Activated CD8-positive, alpha-beta memory T cell treated with anti-CD3 and anti-CD28 coated beads, Interleukin-2, amount 50 U/mL, for 4 hours (primary cell): ENCODE measurements at regions not wholly inside any gene's neighbourhood (a gene's known extent, or its start where the extent isn't known, plus 50 kb on each side); places are given as distances from the start of the nearest gene placed in this dataset.
"Not testable (repeated sequence)": the region's sequence is repeated elsewhere in the genome, so short reads cannot be mapped to it uniquely, and the experiment has no call there.

Source experiments
- DNase-seq: peaks from one replicate; pipeline ENCODE4 v3.0.0-alpha.2; 2020

- DNase-seq, result no peak
Observed at GRCh38 chr1:234769986-234770795, 160.2 kb upstream of the IRF2BP2 start.

GRCh38 chr1:234769284-234769985, 159.5 kb upstream of the IRF2BP2 start:
- no peak for DNase-seq

GRCh38 chr1:234768569-234769283, 158.7 kb upstream of the IRF2BP2 start:
- DNase-seq, result peak; percentile 76

GRCh38 chr1:234768171-234768568, 158.2 kb upstream of the IRF2BP2 start:
- no peak for DNase-seq

- DNase-seq, result no peak
Observed at GRCh38 chr1:234765672-234766071, 155.7 kb upstream of the IRF2BP2 start.

- no peak for DNase-seq
Observed at GRCh38 chr1:234765181-234765580, 155.2 kb upstream of the IRF2BP2 start.

- no peak for DNase-seq
Observed at GRCh38 chr1:234763910-234764309, 153.9 kb upstream of the IRF2BP2 start.

- no peak for DNase-seq
Observed at GRCh38 chr1:234763367-234763766, 153.4 kb upstream of the IRF2BP2 start.

GRCh38 chr1:234762127-234762526, 152.1 kb upstream of the IRF2BP2 start:
- not testable (repeated sequence) for DNase-seq

- no peak for DNase-seq
Observed at GRCh38 chr1:234760303-234760723, 150.3 kb upstream of the IRF2BP2 start.

- DNase-seq, result no peak
Observed at GRCh38 chr1:234759888-234760287, 149.9 kb upstream of the IRF2BP2 start.

GRCh38 chr1:234758851-234759250, 148.9 kb upstream of the IRF2BP2 start:
- peak; percentile 43 for DNase-seq

- DNase-seq, result no peak
Observed at GRCh38 chr1:234756857-234757256, 146.9 kb upstream of the IRF2BP2 start.

GRCh38 chr1:234756066-234756774, 146.2 kb upstream of the IRF2BP2 start:
- peak; percentile 40 for DNase-seq

- no peak for DNase-seq
Observed at GRCh38 chr1:234755449-234755863, 145.5 kb upstream of the IRF2BP2 start.

GRCh38 chr1:234753979-234754378, 144.0 kb upstream of the IRF2BP2 start:
- no peak for DNase-seq

- DNase-seq, result no peak
Observed at GRCh38 chr1:234752927-234753326, 142.9 kb upstream of the IRF2BP2 start.

GRCh38 chr1:234751678-234752077, 141.7 kb upstream of the IRF2BP2 start:
- DNase-seq, result no peak

- no peak for DNase-seq
Observed at GRCh38 chr1:234750922-234751627, 141.1 kb upstream of the IRF2BP2 start.

GRCh38 chr1:234748713-234749112, 138.7 kb upstream of the IRF2BP2 start:
- no peak for DNase-seq

GRCh38 chr1:234748066-234748465, 138.1 kb upstream of the IRF2BP2 start:
- no peak for DNase-seq

- DNase-seq, result no peak
Observed at GRCh38 chr1:234746798-234747196, 136.8 kb upstream of the IRF2BP2 start.
